Urothelium cell line (cell line): ENCODE measurements at regions not wholly inside any gene's neighbourhood (a gene's known extent, or its start where the extent isn't known, plus 50 kb on each side); places are given as distances from the start of the nearest gene placed in this dataset.

Experiments
- DNase-seq: peaks from one replicate; pipeline ENCODE4 v3.0.0; 2011; ENCODE audit warnings: low spot score, mixed read lengths
- FAIRE-seq: peaks from 2 replicates; lab custom pipeline; 2011; peaks lifted over from hg19 to GRCh38; lab: Jason Lieb, UNC

DNA sequence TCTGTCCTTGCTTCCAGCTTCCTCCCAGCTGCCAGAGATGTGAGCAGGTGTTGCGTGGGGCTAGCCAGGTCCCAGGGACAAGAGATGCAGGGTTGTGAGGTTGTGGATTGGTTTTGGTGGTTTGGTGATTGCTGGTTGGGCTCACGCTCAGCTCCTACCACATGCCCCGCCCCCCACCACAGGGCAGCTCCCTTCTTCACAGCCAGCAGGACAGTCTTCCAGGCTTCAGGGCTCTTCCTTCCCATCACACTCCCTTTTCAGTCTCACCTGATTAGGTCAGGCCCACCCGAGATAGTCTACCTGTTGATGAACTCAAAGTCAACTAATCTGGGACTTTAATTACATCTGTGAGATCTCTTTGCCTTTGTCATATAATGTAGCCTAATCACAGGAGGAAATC lies 52.0 kb upstream of the GLI2 start:
- no peak for DNase-seq
- peak; percentile 86 for FAIRE-seq

DNA sequence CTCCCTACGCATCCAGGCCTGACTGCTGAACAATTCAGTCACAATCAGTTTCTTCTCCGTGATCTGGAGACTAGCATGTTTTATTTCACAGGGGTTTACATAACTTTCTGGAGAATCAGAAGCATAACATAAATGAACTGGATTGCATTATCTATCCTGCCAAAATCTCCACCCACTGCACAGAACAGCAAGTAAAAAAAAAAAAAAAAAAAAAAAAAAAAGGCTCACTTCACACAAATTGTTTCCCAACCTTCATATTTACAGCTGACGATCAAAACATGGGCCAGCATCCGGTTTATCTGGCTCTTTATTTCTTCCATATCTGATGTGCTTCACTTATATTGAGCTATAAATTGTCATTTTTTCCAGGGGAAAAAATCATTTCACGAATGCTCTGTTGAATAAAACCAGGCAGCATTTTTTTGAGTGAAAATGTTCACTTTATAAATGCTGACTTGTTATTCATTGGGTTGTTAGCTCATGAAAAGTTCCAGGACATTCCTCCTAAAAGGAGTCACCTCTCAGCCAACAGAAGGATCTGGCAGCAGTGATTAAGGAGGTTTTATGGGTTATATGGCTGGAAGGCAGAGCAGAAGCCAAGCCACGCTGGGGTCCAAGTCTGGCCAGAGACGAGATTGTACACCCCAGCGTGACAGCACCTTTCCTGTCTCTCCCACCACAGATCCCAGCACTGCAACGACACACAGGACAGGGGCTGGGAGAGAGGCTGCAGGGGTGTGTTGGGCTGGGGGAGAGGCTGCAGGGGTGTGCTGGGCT lies 51.2 kb upstream of the GLI2 start:
- FAIRE-seq (no peak), DNase-seq (no peak)

DNA sequence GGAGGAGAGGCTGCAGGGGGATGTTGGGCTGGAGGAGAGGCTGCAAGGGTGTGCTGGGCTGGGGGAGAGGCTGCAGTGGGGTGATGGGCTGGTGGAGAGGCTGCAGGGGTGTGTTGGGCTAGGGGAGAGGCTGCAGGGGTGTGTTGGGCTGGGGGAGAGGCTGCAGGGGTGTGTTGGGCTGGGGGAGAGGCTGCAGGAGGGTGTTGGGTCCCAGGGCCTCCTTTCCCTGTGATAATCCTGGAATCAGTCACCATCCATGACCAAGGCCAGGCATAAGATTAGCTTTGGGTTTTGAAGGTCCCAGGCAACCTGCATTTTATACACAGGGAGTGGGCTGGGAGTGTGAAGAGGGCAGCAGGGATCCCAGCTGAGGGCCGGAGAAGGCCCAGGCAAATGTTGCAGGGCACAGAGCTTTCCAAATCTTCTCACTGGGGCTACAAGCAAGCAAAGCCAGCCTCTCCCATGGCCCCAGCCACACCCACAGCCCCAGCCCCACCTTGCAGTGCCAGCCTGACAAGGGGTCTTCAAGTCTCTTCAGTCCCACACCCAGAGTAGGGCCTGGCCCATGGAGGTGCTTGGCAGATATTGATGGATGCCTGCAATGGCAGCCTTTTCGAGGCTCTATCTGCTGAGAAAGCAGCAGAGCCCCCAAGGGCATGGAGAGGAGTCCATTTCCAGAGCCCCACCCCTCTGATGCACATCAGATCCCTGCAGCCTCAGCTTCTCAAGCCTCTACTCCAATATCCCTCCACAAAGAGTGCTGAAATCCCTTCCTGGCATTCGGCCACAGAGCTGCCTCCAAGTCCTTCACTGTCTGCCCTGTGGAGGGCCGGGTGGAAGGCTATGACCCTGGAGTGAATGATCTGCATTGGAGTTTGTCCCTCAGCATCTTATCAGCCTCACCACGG lies 50.3 kb upstream of the GLI2 start:
- no peak for FAIRE-seq
- DNase-seq = no peak
